Thyroid gland (tissue), 4 donors: ENCODE measurements at regions not wholly inside any gene's neighbourhood (a gene's known extent, or its start where the extent isn't known, plus 50 kb on each side); places are given as distances from the start of the nearest gene placed in this dataset.

ENCODE experiments used
- DNase-seq, 2 donors: peaks; one replicate each; pipeline ENCODE4 v3.0.0-alpha.2; 2019
- H3K27ac ChIP-seq, 3 donors: fragments of 200-600 bp; sonication (generic); 1 replicate in 2 of 3; 2 replicates in 1 of 3; pipeline ENCODE4 v1.5.1; 2016 to 2019; ENCODE audit warnings: mild to moderate bottlenecking in 1 of 3, moderate library complexity in 1 of 3
- H3K27me3 ChIP-seq: fragments of 200-600 bp; sonication (generic); one replicate; pipeline ENCODE4 v1.5.1; 2019
- H3K36me3 ChIP-seq, 2 donors: fragments of 200-600 bp; sonication (generic); one replicate each; pipeline ENCODE4 v1.5.1; 2016 to 2019
- H3K4me1 ChIP-seq, 2 donors: fragments of 200-600 bp; sonication (generic); one replicate each; pipeline ENCODE4 v1.5.1; 2017 to 2019
- H3K4me3 ChIP-seq, 3 donors: fragments of 200-600 bp; sonication (generic); replicated peaks in 1 of 3; 1 replicate in 2 of 3; 2 replicates in 1 of 3; pipeline ENCODE4 v1.5.1; 2016; ENCODE audit warnings: mild to moderate bottlenecking in 1 of 3
- H3K9me3 ChIP-seq: fragments of 200-600 bp; sonication (generic); one replicate; pipeline ENCODE4 v1.5.1; 2017
- POLR2A ChIP-seq, 2 donors: fragments of 450-650 bp; IDR thresholded peaks; one replicate each; pipeline ENCODE4 v1.6.1; 2017; ENCODE audit warnings: antibody characterized with exemption in 2 of 2, mild to moderate bottlenecking in 2 of 2, moderate library complexity in 1 of 2
- WGBS, 2 donors: methylation state at CpG; one replicate each; pipeline ENCODE4 v1.1.5; 2017; 5-methylcytosine and 5-hydroxymethylcytosine counted together
- intact Hi-C: fragments of 100-400 bp; cut with DNase I; formaldehyde crosslinking; loops from one replicate; pipeline ENCODE4 v1.15.1; 2023
- TF ChIP-seq, protein P1 (sequence below), 6 experiments: fragments of 200-600 bp in 3 of 6; fragments of 450-650 bp in 3 of 6; sonication (generic) in 3 of 6; IDR thresholded peaks; one replicate each; pipeline ENCODE4 v1.5.1; 2016 to 2019; ENCODE audit warnings: antibody characterized with exemption in 6 of 6, mild to moderate bottlenecking in 2 of 6, inconsistent platforms in 1 of 6, moderate library complexity in 1 of 6

- DNase-seq, result no peak
- intact Hi-C loops, result no loop called here
- Histone ChIP-seq H3K4me3 (no peak overlapping the region), H3K36me3 (no peaks in the 10 kb centered on the region), H3K9me3 (no peaks in the 10 kb centered on the region), H3K27ac (no peak overlapping the region), H3K27me3 (no peaks in the 10 kb centered on the region), H3K4me1 (no peaks in the 10 kb centered on the region)
- TF ChIP-seq POLR2A (IDR thresholded peaks at IDR 0.05), result no peak
- TF ChIP-seq, protein P1, sequence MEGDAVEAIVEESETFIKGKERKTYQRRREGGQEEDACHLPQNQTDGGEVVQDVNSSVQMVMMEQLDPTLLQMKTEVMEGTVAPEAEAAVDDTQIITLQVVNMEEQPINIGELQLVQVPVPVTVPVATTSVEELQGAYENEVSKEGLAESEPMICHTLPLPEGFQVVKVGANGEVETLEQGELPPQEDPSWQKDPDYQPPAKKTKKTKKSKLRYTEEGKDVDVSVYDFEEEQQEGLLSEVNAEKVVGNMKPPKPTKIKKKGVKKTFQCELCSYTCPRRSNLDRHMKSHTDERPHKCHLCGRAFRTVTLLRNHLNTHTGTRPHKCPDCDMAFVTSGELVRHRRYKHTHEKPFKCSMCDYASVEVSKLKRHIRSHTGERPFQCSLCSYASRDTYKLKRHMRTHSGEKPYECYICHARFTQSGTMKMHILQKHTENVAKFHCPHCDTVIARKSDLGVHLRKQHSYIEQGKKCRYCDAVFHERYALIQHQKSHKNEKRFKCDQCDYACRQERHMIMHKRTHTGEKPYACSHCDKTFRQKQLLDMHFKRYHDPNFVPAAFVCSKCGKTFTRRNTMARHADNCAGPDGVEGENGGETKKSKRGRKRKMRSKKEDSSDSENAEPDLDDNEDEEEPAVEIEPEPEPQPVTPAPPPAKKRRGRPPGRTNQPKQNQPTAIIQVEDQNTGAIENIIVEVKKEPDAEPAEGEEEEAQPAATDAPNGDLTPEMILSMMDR (IDR thresholded peaks at IDR 0.05), result no peak
- WGBS, 2 donors, result 71 to 81% methylated on average over 4 of the region's 4 CpGs
Observed at GRCh38 chr5:42015254-42015653, 90.2 kb downstream of the FBXO4 start.

GRCh38 chr5:42015681-42016080 lies 90.6 kb downstream of the FBXO4 start:
- no peak for DNase-seq
- intact Hi-C loops, result no loop called here
- 86 to 90% methylated on average over 1 of the region's 1 CpG for WGBS, 2 donors
- Histone ChIP-seq H3K27me3 (no peaks in the 10 kb centered on the region), H3K4me1 (no peaks in the 10 kb centered on the region), H3K27ac (no peak overlapping the region), H3K36me3 (no peaks in the 10 kb centered on the region), H3K9me3 (no peaks in the 10 kb centered on the region), H3K4me3 (no peak overlapping the region)
- TF ChIP-seq, protein P1 (IDR thresholded peaks at IDR 0.05), result no peak
- no peak for TF ChIP-seq POLR2A (IDR thresholded peaks at IDR 0.05)

DNA sequence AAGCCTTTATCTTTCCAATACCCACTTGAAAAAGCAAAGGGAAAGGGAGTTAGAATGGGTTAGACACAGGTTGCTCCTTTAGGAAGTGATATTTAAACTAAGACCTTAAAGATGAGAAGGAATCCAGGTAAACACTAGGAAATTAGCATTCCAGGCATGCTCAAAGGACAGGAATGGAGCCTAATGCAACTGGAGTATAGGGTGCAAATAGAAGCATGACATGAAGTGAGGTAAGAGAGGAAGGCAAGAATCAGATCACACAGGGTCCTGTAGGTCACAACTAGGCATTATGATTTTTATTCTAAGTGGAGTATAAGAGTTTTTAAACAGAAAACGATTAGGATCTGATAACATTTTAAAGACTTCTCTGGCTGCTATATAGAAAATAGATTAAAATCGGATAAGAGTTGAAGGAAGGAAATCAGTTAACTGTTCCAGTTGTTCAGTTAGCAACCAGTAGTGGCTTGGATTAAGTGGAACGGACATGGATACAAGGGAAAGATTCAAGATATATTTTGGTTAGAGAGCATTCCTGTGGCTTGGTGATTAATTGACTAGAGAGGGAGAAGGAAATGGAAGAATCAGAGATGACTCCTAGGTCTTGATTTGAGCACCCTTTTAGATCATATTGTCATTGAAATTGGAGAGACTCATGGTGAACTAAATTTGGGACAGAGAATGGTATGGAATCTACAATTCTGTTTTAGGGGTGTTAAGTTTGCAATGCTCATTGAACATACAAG lies 95.9 kb downstream of the FBXO4 start:
- H3K36me3 ChIP-seq, result no peaks in the 10 kb centered on the region
- H3K4me3 ChIP-seq, result no peak overlapping the region
- intact Hi-C loops, result no loop called here
- no peaks in the 10 kb centered on the region for H3K9me3 ChIP-seq
- no peaks in the 10 kb centered on the region for H3K27me3 ChIP-seq
- WGBS, 2 donors, result 67 to 78% methylated on average over 3 of the region's 3 CpGs
- no peak overlapping the region for H3K27ac ChIP-seq
- no peak for DNase-seq
- TF ChIP-seq POLR2A (IDR thresholded peaks at IDR 0.05), result no peak
- TF ChIP-seq, protein P1 (IDR thresholded peaks at IDR 0.05), result no peak
- H3K4me1 ChIP-seq, result no peaks in the 10 kb centered on the region

- H3K36me3 ChIP-seq, result no peaks in the 10 kb centered on the region
- H3K27me3 ChIP-seq, result no peaks in the 10 kb centered on the region
- no peaks in the 10 kb centered on the region for H3K9me3 ChIP-seq
- WGBS, 2 donors, result 19 to 30% methylated on average over 2 of the region's 2 CpGs
- H3K27ac ChIP-seq, result no peak overlapping the region
- no peaks in the 10 kb centered on the region for H3K4me1 ChIP-seq
- no peak for TF ChIP-seq POLR2A (IDR thresholded peaks at IDR 0.05)
- TF ChIP-seq, protein P1 (IDR thresholded peaks at IDR 0.05), result no peak
- intact Hi-C loops, result no loop called here
- H3K4me3 ChIP-seq, result no peak overlapping the region
- no peak for DNase-seq
Observed at GRCh38 chr5:42021923-42022322, 96.8 kb downstream of the FBXO4 start.

DNA sequence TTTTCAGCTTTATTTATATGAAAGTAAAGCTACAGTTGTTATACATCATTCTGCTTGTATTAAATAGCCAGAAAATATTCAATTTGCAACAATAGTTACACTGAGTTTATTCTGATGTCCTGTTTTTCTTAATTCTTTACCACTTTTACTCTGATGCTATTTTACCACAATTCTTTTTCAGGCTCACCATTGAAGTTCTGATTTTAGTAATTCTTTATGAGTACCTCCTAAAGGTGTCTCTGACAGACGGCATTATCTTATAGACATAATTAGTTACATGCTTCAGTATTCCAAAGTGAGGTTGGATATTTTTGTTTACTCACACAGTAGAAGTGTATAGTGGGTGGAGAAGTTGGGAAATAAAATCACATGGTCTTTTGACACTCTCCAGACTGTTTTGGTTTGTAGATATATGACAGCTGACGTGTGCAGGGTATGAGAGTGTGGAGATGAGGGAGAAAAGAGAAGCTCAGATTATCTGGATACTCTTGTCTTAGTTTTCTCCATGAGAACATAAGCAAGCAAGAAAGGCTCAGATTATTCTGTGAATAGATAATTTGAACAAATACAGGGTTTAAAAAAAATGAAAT lies 97.4 kb downstream of the FBXO4 start:
- no peak for DNase-seq

More for the DNA sequence above, 97.4 kb downstream of the FBXO4 start:
- H3K9me3 ChIP-seq, result no peaks in the 10 kb centered on the region
- no peaks in the 10 kb centered on the region for H3K36me3 ChIP-seq
- TF ChIP-seq, protein P1 (IDR thresholded peaks at IDR 0.05), result no peak
- TF ChIP-seq POLR2A (IDR thresholded peaks at IDR 0.05), result no peak
- H3K27ac ChIP-seq, result no peak overlapping the region
- no peaks in the 10 kb centered on the region for H3K4me1 ChIP-seq
- 70 to 71% methylated on average over 2 of the region's 2 CpGs for WGBS, 2 donors
- intact Hi-C loops, result no loop called here
- H3K27me3 ChIP-seq, result no peaks in the 10 kb centered on the region
- no peak overlapping the region for H3K4me3 ChIP-seq
